Activated T-helper 17 cell treated with anti-CD3 and anti-CD28 coated beads, Interleukin-2, amount 50 U/mL, for 72 hours (primary cell): ENCODE measurements at regions not wholly inside any gene's neighbourhood (a gene's known extent, or its start where the extent isn't known, plus 50 kb on each side); places are given as distances from the start of the nearest gene placed in this dataset.
"Not testable (repeated sequence)": the region's sequence is repeated elsewhere in the genome, so short reads cannot be mapped to it uniquely, and the experiment has no call there.

ENCODE experiments used
- ATAC-seq: fragments of 150-1000 bp; cut with Tn5 transposase; replicated peaks from 2 replicates; pipeline ENCODE4 v1.10.0; 2021; ENCODE audit warnings: mild to moderate bottlenecking, moderate library complexity
- H3K27ac Mint-ChIP-seq: one replicate; pipeline ENCODE4 v1.8.0; 2022; ENCODE audit warnings: mixed read lengths
- H3K27me3 Mint-ChIP-seq: one replicate; pipeline ENCODE4 v1.8.0; 2022; ENCODE audit warnings: mixed read lengths
- H3K36me3 Mint-ChIP-seq: one replicate; pipeline ENCODE4 v1.8.0; 2022; ENCODE audit warnings: low read depth, mild to moderate bottlenecking, mixed read lengths
- H3K4me1 Mint-ChIP-seq: one replicate; pipeline ENCODE4 v1.8.0; 2022; ENCODE audit warnings: mixed read lengths
- H3K4me3 Mint-ChIP-seq: one replicate; pipeline ENCODE4 v1.8.0; 2022; ENCODE audit warnings: mild to moderate bottlenecking, mixed read lengths
- H3K9me3 Mint-ChIP-seq: one replicate; pipeline ENCODE4 v1.8.0; 2022; ENCODE audit warnings: mixed read lengths

- ATAC-seq = no peak
- Mint-ChIP-seq H3K27ac (no peak overlapping the region), H3K4me3 (no peak overlapping the region), H3K9me3 (no peaks in the 10 kb centered on the region), H3K4me1 (no peaks in the 10 kb centered on the region), H3K36me3 (no peaks in the 10 kb centered on the region), H3K27me3 (no peaks in the 10 kb centered on the region)
These were observed 260.3 kb downstream of the MYCN start for GRCh38 chr2:16200554-16201193.

GRCh38 chr2:16199882-16200553 is 259.7 kb downstream of the MYCN start:
- no peaks in the 10 kb centered on the region for H3K4me1 Mint-ChIP-seq
- no peaks in the 10 kb centered on the region for H3K27me3 Mint-ChIP-seq
- no peak for ATAC-seq
- H3K36me3 Mint-ChIP-seq = no peaks in the 10 kb centered on the region
- H3K4me3 Mint-ChIP-seq = no peak overlapping the region
- no peak overlapping the region for H3K27ac Mint-ChIP-seq
- no peaks in the 10 kb centered on the region for H3K9me3 Mint-ChIP-seq

- H3K4me1 Mint-ChIP-seq, H3K27ac Mint-ChIP-seq, H3K27me3 Mint-ChIP-seq, H3K4me3 Mint-ChIP-seq, ATAC-seq, H3K36me3 Mint-ChIP-seq, H3K9me3 Mint-ChIP-seq: not testable (repeated sequence)
These were observed 258.9 kb downstream of the MYCN start for GRCh38 chr2:16199241-16199640.

GRCh38 chr2:16198166-16198912 is 258.0 kb downstream of the MYCN start:
- no peak for ATAC-seq
- Mint-ChIP-seq H3K4me1 (no peaks in the 10 kb centered on the region), H3K9me3 (no peaks in the 10 kb centered on the region), H3K36me3 (no peaks in the 10 kb centered on the region), H3K27me3 (no peaks in the 10 kb centered on the region), H3K27ac (no peak overlapping the region), H3K4me3 (no peak overlapping the region)

- no peak for ATAC-seq
- Mint-ChIP-seq H3K4me3 (no peak overlapping the region), H3K4me1 (no peaks in the 10 kb centered on the region), H3K27ac (no peak overlapping the region), H3K27me3 (no peaks in the 10 kb centered on the region), H3K36me3 (no peaks in the 10 kb centered on the region), H3K9me3 (no peaks in the 10 kb centered on the region)
These were observed 257.3 kb downstream of the MYCN start for GRCh38 chr2:16197504-16198147.

GRCh38 chr2:16196687-16197503 is 256.5 kb downstream of the MYCN start:
- H3K4me1 Mint-ChIP-seq = no peaks in the 10 kb centered on the region
- no peaks in the 10 kb centered on the region for H3K9me3 Mint-ChIP-seq
- H3K27ac Mint-ChIP-seq = no peak overlapping the region
- no peaks in the 10 kb centered on the region for H3K27me3 Mint-ChIP-seq
- no peak for ATAC-seq
- no peaks in the 10 kb centered on the region for H3K36me3 Mint-ChIP-seq
- no peak overlapping the region for H3K4me3 Mint-ChIP-seq

GRCh38 chr2:16195681-16196070 is 255.3 kb downstream of the MYCN start:
- no peaks in the 10 kb centered on the region for H3K4me1 Mint-ChIP-seq
- no peaks in the 10 kb centered on the region for H3K27me3 Mint-ChIP-seq
- ATAC-seq = no peak
- H3K4me3 Mint-ChIP-seq = no peak overlapping the region
- no peaks in the 10 kb centered on the region for H3K36me3 Mint-ChIP-seq
- no peaks in the 10 kb centered on the region for H3K9me3 Mint-ChIP-seq
- no peak overlapping the region for H3K27ac Mint-ChIP-seq

- Mint-ChIP-seq H3K27ac (no peak overlapping the region), H3K27me3 (no peaks in the 10 kb centered on the region), H3K4me1 (no peaks in the 10 kb centered on the region), H3K4me3 (no peak overlapping the region), H3K36me3 (no peaks in the 10 kb centered on the region), H3K9me3 (no peaks in the 10 kb centered on the region)
- ATAC-seq = no peak
These were observed 254.8 kb downstream of the MYCN start for GRCh38 chr2:16194931-16195680.

- Mint-ChIP-seq H3K4me1 (no peaks in the 10 kb centered on the region), H3K9me3 (no peaks in the 10 kb centered on the region), H3K36me3 (no peaks in the 10 kb centered on the region), H3K27me3 (no peaks in the 10 kb centered on the region), H3K4me3 (no peak overlapping the region), H3K27ac (no peak overlapping the region)
- no peak for ATAC-seq
These were observed 254.2 kb downstream of the MYCN start for GRCh38 chr2:16194530-16194929.

- Mint-ChIP-seq H3K9me3 (no peaks in the 10 kb centered on the region), H3K27ac (no peak overlapping the region), H3K27me3 (no peaks in the 10 kb centered on the region), H3K4me1 (no peaks in the 10 kb centered on the region), H3K4me3 (no peak overlapping the region), H3K36me3 (no peaks in the 10 kb centered on the region)
- no peak for ATAC-seq
These were observed 253.7 kb downstream of the MYCN start for GRCh38 chr2:16194096-16194390.

GRCh38 chr2:16192416-16193216 is 252.3 kb downstream of the MYCN start:
- Mint-ChIP-seq H3K27ac (no peak overlapping the region), H3K4me3 (no peak overlapping the region), H3K36me3 (no peaks in the 10 kb centered on the region), H3K27me3 (no peaks in the 10 kb centered on the region), H3K4me1 (no peaks in the 10 kb centered on the region), H3K9me3 (no peaks in the 10 kb centered on the region)
- ATAC-seq = no peak

- H3K27me3 Mint-ChIP-seq = no peaks in the 10 kb centered on the region
- H3K27ac Mint-ChIP-seq = no peak overlapping the region
- no peak for ATAC-seq
- no peaks in the 10 kb centered on the region for H3K36me3 Mint-ChIP-seq
- no peaks in the 10 kb centered on the region for H3K9me3 Mint-ChIP-seq
- no peaks in the 10 kb centered on the region for H3K4me1 Mint-ChIP-seq
- no peak overlapping the region for H3K4me3 Mint-ChIP-seq
These were observed 251.3 kb downstream of the MYCN start for GRCh38 chr2:16191431-16192200.
